ENCODE measurements at regions not wholly inside any gene's neighbourhood (a gene's known extent, or its start where the extent isn't known, plus 50 kb on each side); places are given as distances from the start of the nearest gene placed in this dataset.
A peak's percentile ranks its signal among the peaks of the same experiment; 100 is the strongest.

- DNase-seq (ENCODE audit: low read depth) = no peak
Observed at GRCh38 chr14:98288825-98289224, 983.2 kb downstream of the BCL11B start.

GRCh38 chr14:98290596-98290995 lies 981.4 kb downstream of the BCL11B start:
- peak; percentile 82 for DNase-seq (ENCODE audit: low read depth)

- DNase-seq (ENCODE audit: low read depth) = peak; percentile 85
Observed at GRCh38 chr14:98292191-98292590, 979.8 kb downstream of the BCL11B start.

- peak; percentile 83 for DNase-seq (ENCODE audit: low read depth)
Observed at GRCh38 chr14:98293576-98293975, 978.4 kb downstream of the BCL11B start.

GRCh38 chr14:98296895-98297294 lies 975.1 kb downstream of the BCL11B start:
- no peak for DNase-seq (ENCODE audit: low read depth)

GRCh38 chr14:98297567-98297966 lies 974.4 kb downstream of the BCL11B start:
- DNase-seq (ENCODE audit: low read depth) = no peak

- no peak for DNase-seq (ENCODE audit: low read depth)
Observed at GRCh38 chr14:98298481-98299244, 973.3 kb downstream of the BCL11B start.

GRCh38 chr14:98301681-98302080 lies 970.3 kb downstream of the BCL11B start:
- DNase-seq (ENCODE audit: low read depth) = no peak

- no peak for DNase-seq (ENCODE audit: low read depth)
Observed at GRCh38 chr14:98304574-98304973, 967.4 kb downstream of the BCL11B start.

GRCh38 chr14:98309591-98309990 lies 962.4 kb downstream of the BCL11B start:
- no peak for DNase-seq (ENCODE audit: low read depth)

GRCh38 chr14:98312006-98312405 lies 960.0 kb downstream of the BCL11B start:
- no peak for DNase-seq (ENCODE audit: low read depth)

- peak; percentile 76 for DNase-seq (ENCODE audit: low read depth)
Observed at GRCh38 chr14:98321841-98322240, 950.2 kb downstream of the BCL11B start.

- peak; percentile 92 for DNase-seq (ENCODE audit: low read depth)
Observed at GRCh38 chr14:98323836-98324235, 948.2 kb downstream of the BCL11B start.

GRCh38 chr14:98325761-98326160 lies 946.2 kb downstream of the BCL11B start:
- DNase-seq (ENCODE audit: low read depth) = peak; percentile 99

- no peak for DNase-seq (ENCODE audit: low read depth)
Observed at GRCh38 chr14:98328496-98328895, 943.5 kb downstream of the BCL11B start.

- no peak for DNase-seq (ENCODE audit: low read depth)
Observed at GRCh38 chr14:98334186-98334585, 937.8 kb downstream of the BCL11B start.

- DNase-seq (ENCODE audit: low read depth) = no peak
Observed at GRCh38 chr14:98341211-98341610, 930.8 kb downstream of the BCL11B start.

- DNase-seq (ENCODE audit: low read depth) = peak; percentile 97
Observed at GRCh38 chr14:98345161-98345560, 926.8 kb downstream of the BCL11B start.

GRCh38 chr14:98347686-98348085 lies 924.3 kb downstream of the BCL11B start:
- DNase-seq (ENCODE audit: low read depth) = no peak

GRCh38 chr14:98348505-98348904 lies 923.5 kb downstream of the BCL11B start:
- DNase-seq (ENCODE audit: low read depth) = peak; percentile 66

- DNase-seq (ENCODE audit: low read depth) = peak; percentile 64
Observed at GRCh38 chr14:98350213-98350612, 921.8 kb downstream of the BCL11B start.

GRCh38 chr14:98364961-98365360 lies 907.0 kb downstream of the BCL11B start:
- no peak for DNase-seq (ENCODE audit: low read depth)

- DNase-seq (ENCODE audit: low read depth) = no peak
Observed at GRCh38 chr14:98366429-98366828, 905.6 kb downstream of the BCL11B start.

- DNase-seq (ENCODE audit: low read depth) = no peak
Observed at GRCh38 chr14:98368221-98368620, 903.8 kb downstream of the BCL11B start.
